SK-N-SH (cell line): ENCODE measurements at regions not wholly inside any gene's neighbourhood (a gene's known extent, or its start where the extent isn't known, plus 50 kb on each side); places are given as distances from the start of the nearest gene placed in this dataset.

ENCODE experiments used
- ELF1 ChIP-seq: IDR thresholded peaks from 2 replicates; pipeline ENCODE4 v1.4.0; 2012
- EP300 ChIP-seq, 2 experiments: IDR thresholded peaks; 2 replicates each; pipeline versions ENCODE4 v1.4.0 to v1.6.1; 2012; ENCODE audit warnings: borderline replicate concordance in 1 of 2, low read depth in 1 of 2, low read length in 1 of 2
- EZH2phosphoT487 ChIP-seq: fragments of 200-600 bp; sonication (generic); IDR thresholded peaks from 2 replicates; pipeline ENCODE4 v1.6.1; 2017; ENCODE audit warnings: low read depth, mixed run types, mild to moderate bottlenecking, antibody characterized with exemption, moderate library complexity, borderline replicate concordance
- PBX3 ChIP-seq: IDR thresholded peaks from 2 replicates; pipeline ENCODE4; 2012
- POLR2AphosphoS5 ChIP-seq: IDR thresholded peaks from 2 replicates; pipeline ENCODE4 v1.6.1; 2012; ENCODE audit warnings: low read depth, low read length
- REST ChIP-seq: IDR thresholded peaks from 2 replicates; pipeline ENCODE4 v1.6.1; 2012; ENCODE audit warnings: mild to moderate bottlenecking, low read depth, low read length, moderate library complexity
- SIN3A ChIP-seq: IDR thresholded peaks from 2 replicates; pipeline ENCODE4 v1.6.1; 2012; ENCODE audit warnings: low read depth, mild to moderate bottlenecking, low read length, moderate library complexity, borderline replicate concordance
- SMC3 ChIP-seq: IDR thresholded peaks from 2 replicates; pipeline ENCODE4 v1.6.1; 2012; ENCODE audit warnings: low read depth, low read length, improper control_type of control experiment
- TAF1 ChIP-seq: IDR thresholded peaks from 2 replicates; pipeline ENCODE4 v1.6.1; 2012; ENCODE audit warnings: low read depth, mild to moderate bottlenecking, low read length, moderate library complexity, borderline replicate concordance
- TEAD4 ChIP-seq: IDR thresholded peaks from 2 replicates; pipeline ENCODE4 v1.4.0; 2012; ENCODE audit warnings: mild to moderate bottlenecking, borderline replicate concordance; ENCODE audit not compliant: insufficient read depth
- YY1 ChIP-seq: IDR thresholded peaks from 2 replicates; pipeline ENCODE4 v1.4.0; 2012; ENCODE audit warnings: low read depth, mild to moderate bottlenecking
- ZBTB33 ChIP-seq: IDR thresholded peaks from 2 replicates; pipeline ENCODE4 v1.4.0; 2012; ENCODE audit warnings: low read depth, borderline replicate concordance
- TF ChIP-seq, protein P1 (sequence below): IDR thresholded peaks from 2 replicates; pipeline ENCODE4 v1.4.0; 2012; ENCODE audit warnings: low read depth
- TF ChIP-seq, protein P2 (sequence below): fragments of 200-600 bp; sonication (generic); IDR thresholded peaks from 2 replicates; pipeline ENCODE4 v1.6.1; 2017; ENCODE audit warnings: antibody characterized with exemption, mild to moderate bottlenecking, moderate library complexity

- TF ChIP-seq SMC3: no peak
- TF ChIP-seq, protein P1, sequence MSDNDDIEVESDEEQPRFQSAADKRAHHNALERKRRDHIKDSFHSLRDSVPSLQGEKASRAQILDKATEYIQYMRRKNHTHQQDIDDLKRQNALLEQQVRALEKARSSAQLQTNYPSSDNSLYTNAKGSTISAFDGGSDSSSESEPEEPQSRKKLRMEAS: no peak
- TF ChIP-seq, protein P2, sequence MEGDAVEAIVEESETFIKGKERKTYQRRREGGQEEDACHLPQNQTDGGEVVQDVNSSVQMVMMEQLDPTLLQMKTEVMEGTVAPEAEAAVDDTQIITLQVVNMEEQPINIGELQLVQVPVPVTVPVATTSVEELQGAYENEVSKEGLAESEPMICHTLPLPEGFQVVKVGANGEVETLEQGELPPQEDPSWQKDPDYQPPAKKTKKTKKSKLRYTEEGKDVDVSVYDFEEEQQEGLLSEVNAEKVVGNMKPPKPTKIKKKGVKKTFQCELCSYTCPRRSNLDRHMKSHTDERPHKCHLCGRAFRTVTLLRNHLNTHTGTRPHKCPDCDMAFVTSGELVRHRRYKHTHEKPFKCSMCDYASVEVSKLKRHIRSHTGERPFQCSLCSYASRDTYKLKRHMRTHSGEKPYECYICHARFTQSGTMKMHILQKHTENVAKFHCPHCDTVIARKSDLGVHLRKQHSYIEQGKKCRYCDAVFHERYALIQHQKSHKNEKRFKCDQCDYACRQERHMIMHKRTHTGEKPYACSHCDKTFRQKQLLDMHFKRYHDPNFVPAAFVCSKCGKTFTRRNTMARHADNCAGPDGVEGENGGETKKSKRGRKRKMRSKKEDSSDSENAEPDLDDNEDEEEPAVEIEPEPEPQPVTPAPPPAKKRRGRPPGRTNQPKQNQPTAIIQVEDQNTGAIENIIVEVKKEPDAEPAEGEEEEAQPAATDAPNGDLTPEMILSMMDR: no peak
- TF ChIP-seq YY1: no peak
- TF ChIP-seq EP300 (IDR thresholded peaks at IDR 0.05; ENCODE audit: borderline replicate concordance in 1 of 2, low read depth in 1 of 2, low read length in 1 of 2): no peak
- no peak for TF ChIP-seq SIN3A
- no peak for TF ChIP-seq EZH2phosphoT487
- TF ChIP-seq TEAD4: no peak
- no peak for TF ChIP-seq ELF1
- no peak for TF ChIP-seq TAF1
- no peak for TF ChIP-seq REST
- no peak for TF ChIP-seq POLR2AphosphoS5
- no peak for TF ChIP-seq ZBTB33
- no peak for TF ChIP-seq PBX3
Observed at GRCh38 chr2:203591642-203592041, 56.5 kb upstream of the RAPH1 start.
